WTC11 (cell line): ENCODE measurements at regions not wholly inside any gene's neighbourhood (a gene's known extent, or its start where the extent isn't known, plus 50 kb on each side); places are given as distances from the start of the nearest gene placed in this dataset.

ENCODE experiments used
- ATAC-seq: fragments of 200-7000 bp; cut with Tn5 transposase; 2 replicates; pipeline ENCODE4 v1.10.0; 2021; ENCODE audit warnings: mild to moderate bottlenecking, moderate library complexity
- CTCF ChIA-PET: fragments of 300-600 bp; sonication (Branson Sonifier 250); formaldehyde crosslinking; loops from one replicate; lab custom pipeline; 2021; ENCODE audit warnings: antibody characterized with exemption; lab: Charles Lee
- POLR2A ChIA-PET: fragments of 350-600 bp; sonication (Branson Sonifier 250); formaldehyde crosslinking; loops from one replicate; lab custom pipeline; 2021; ENCODE audit warnings: antibody characterized with exemption; lab: Charles Lee
- DNase-seq: peaks from one replicate; pipeline ENCODE4 v3.0.0; 2021; ENCODE audit warnings: low spot score
- H3K27ac Mint-ChIP-seq: 2 replicates; pipeline ENCODE4 v1.8.0; 2021; ENCODE audit warnings: mixed read lengths
- H3K27me3 Mint-ChIP-seq: 2 replicates; pipeline ENCODE4 v1.8.0; 2021; ENCODE audit warnings: low read depth, mild to moderate bottlenecking, moderate library complexity, mixed read lengths
- H3K36me3 Mint-ChIP-seq: 2 replicates; pipeline ENCODE4 v1.8.0; 2021; ENCODE audit warnings: mixed read lengths
- H3K4me1 Mint-ChIP-seq: 2 replicates; pipeline ENCODE4 v1.8.0; 2022; ENCODE audit warnings: mixed read lengths
- H3K4me3 Mint-ChIP-seq: 2 replicates; pipeline ENCODE4 v1.8.0; 2021; ENCODE audit warnings: mild to moderate bottlenecking, moderate library complexity, mixed read lengths
- H3K9me3 Mint-ChIP-seq: 2 replicates; pipeline ENCODE4 v1.8.0; 2021; ENCODE audit warnings: mixed read lengths
- ATF1 ChIP-seq: sonication (generic); formaldehyde crosslinking; IDR thresholded peaks from 2 replicates; pipeline ENCODE4 v1.8.1; 2023; ENCODE audit warnings: mild to moderate bottlenecking, moderate library complexity, missing genetic modification reagents
- CREB1 ChIP-seq: sonication (generic); formaldehyde crosslinking; IDR thresholded peaks from 2 replicates; pipeline ENCODE4 v1.8.0; 2023; ENCODE audit warnings: mild to moderate bottlenecking, missing genetic modification reagents
- KAT7 ChIP-seq: sonication (generic); formaldehyde crosslinking; IDR thresholded peaks from 2 replicates; pipeline ENCODE4 v1.8.1; 2023; ENCODE audit warnings: missing genetic modification reagents, mild to moderate bottlenecking, borderline replicate concordance
- MYBL2 ChIP-seq: sonication (generic); formaldehyde crosslinking; IDR thresholded peaks from 2 replicates; pipeline ENCODE4 v1.8.1; 2023; ENCODE audit warnings: mild to moderate bottlenecking, moderate library complexity, missing genetic modification reagents
- NR1H2 ChIP-seq: sonication (generic); formaldehyde crosslinking; IDR thresholded peaks from 2 replicates; pipeline ENCODE4 v1.9.0; 2021; ENCODE audit warnings: mild to moderate bottlenecking, moderate library complexity, missing genetic modification reagents
- TP53 ChIP-seq: sonication (generic); formaldehyde crosslinking; IDR thresholded peaks from 2 replicates; pipeline ENCODE4 v1.8.1; 2023; ENCODE audit warnings: mild to moderate bottlenecking, missing genetic modification reagents
- USF2 ChIP-seq: sonication (generic); formaldehyde crosslinking; IDR thresholded peaks from 2 replicates; pipeline ENCODE4 v1.8.1; 2023; ENCODE audit warnings: mild to moderate bottlenecking, missing genetic modification reagents, moderate library complexity
- ZBTB21 ChIP-seq: sonication (generic); formaldehyde crosslinking; IDR thresholded peaks from 2 replicates; pipeline ENCODE4 v1.8.1; 2023; ENCODE audit warnings: mild to moderate bottlenecking, missing genetic modification reagents, borderline replicate concordance
- ZNF138 ChIP-seq: sonication (generic); formaldehyde crosslinking; conservative IDR thresholded peaks from 2 replicates; pipeline ENCODE4 v1.8.1; 2022; ENCODE audit warnings: mild to moderate bottlenecking, moderate library complexity, missing genetic modification reagents
- ZNF263 ChIP-seq: sonication (generic); formaldehyde crosslinking; IDR thresholded peaks from 2 replicates; pipeline ENCODE4 v1.8.1; 2022; ENCODE audit warnings: low read depth, mild to moderate bottlenecking, moderate library complexity, missing genetic modification reagents
- ZNF423 ChIP-seq: fragments of 250-450 bp; sonication (Bioruptor Pico); IDR thresholded peaks from 2 replicates; pipeline ENCODE4 v2.1.2; 2022; ENCODE audit warnings: mild to moderate bottlenecking, moderate library complexity
- TF ChIP-seq, protein P1 (sequence below): sonication (generic); formaldehyde crosslinking; IDR thresholded peaks from 2 replicates; pipeline ENCODE4 v1.8.1; 2023; ENCODE audit warnings: mild to moderate bottlenecking, missing genetic modification reagents, borderline replicate concordance
- TF ChIP-seq, protein P2 (sequence below): sonication (generic); formaldehyde crosslinking; IDR thresholded peaks from 2 replicates; pipeline ENCODE4 v1.8.1; 2022; ENCODE audit warnings: mild to moderate bottlenecking, moderate library complexity, missing genetic modification reagents
- TF ChIP-seq, protein P3 (sequence below): fragments of 250-450 bp; sonication (Bioruptor Pico); IDR thresholded peaks from 2 replicates; pipeline ENCODE4 v1.9.0; 2021; ENCODE audit warnings: mild to moderate bottlenecking
- TF ChIP-seq, protein P4 (sequence below): sonication (generic); formaldehyde crosslinking; IDR thresholded peaks from 2 replicates; pipeline ENCODE4 v1.8.0; 2022; ENCODE audit warnings: mild to moderate bottlenecking, missing genetic modification reagents
- TF ChIP-seq, protein P5 (sequence below): sonication (generic); formaldehyde crosslinking; IDR thresholded peaks from 2 replicates; pipeline ENCODE4 v1.8.1; 2023; ENCODE audit warnings: mild to moderate bottlenecking, missing genetic modification reagents

- TF ChIP-seq, protein P1, sequence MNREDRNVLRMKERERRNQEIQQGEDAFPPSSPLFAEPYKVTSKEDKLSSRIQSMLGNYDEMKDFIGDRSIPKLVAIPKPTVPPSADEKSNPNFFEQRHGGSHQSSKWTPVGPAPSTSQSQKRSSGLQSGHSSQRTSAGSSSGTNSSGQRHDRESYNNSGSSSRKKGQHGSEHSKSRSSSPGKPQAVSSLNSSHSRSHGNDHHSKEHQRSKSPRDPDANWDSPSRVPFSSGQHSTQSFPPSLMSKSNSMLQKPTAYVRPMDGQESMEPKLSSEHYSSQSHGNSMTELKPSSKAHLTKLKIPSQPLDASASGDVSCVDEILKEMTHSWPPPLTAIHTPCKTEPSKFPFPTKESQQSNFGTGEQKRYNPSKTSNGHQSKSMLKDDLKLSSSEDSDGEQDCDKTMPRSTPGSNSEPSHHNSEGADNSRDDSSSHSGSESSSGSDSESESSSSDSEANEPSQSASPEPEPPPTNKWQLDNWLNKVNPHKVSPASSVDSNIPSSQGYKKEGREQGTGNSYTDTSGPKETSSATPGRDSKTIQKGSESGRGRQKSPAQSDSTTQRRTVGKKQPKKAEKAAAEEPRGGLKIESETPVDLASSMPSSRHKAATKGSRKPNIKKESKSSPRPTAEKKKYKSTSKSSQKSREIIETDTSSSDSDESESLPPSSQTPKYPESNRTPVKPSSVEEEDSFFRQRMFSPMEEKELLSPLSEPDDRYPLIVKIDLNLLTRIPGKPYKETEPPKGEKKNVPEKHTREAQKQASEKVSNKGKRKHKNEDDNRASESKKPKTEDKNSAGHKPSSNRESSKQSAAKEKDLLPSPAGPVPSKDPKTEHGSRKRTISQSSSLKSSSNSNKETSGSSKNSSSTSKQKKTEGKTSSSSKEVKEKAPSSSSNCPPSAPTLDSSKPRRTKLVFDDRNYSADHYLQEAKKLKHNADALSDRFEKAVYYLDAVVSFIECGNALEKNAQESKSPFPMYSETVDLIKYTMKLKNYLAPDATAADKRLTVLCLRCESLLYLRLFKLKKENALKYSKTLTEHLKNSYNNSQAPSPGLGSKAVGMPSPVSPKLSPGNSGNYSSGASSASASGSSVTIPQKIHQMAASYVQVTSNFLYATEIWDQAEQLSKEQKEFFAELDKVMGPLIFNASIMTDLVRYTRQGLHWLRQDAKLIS (CRISPR knock-in tag): no peak
- TF ChIP-seq, protein P2, sequence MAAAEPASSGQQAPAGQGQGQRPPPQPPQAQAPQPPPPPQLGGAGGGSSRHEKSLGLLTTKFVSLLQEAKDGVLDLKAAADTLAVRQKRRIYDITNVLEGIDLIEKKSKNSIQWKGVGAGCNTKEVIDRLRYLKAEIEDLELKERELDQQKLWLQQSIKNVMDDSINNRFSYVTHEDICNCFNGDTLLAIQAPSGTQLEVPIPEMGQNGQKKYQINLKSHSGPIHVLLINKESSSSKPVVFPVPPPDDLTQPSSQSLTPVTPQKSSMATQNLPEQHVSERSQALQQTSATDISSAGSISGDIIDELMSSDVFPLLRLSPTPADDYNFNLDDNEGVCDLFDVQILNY (CRISPR knock-in tag): no peak
- TF ChIP-seq ZNF423 (CRISPR knock-in tag) (no peak), MYBL2 (CRISPR knock-in tag) (no peak), ZNF138 (CRISPR knock-in tag) (no peak)
- TF ChIP-seq, protein P3, sequence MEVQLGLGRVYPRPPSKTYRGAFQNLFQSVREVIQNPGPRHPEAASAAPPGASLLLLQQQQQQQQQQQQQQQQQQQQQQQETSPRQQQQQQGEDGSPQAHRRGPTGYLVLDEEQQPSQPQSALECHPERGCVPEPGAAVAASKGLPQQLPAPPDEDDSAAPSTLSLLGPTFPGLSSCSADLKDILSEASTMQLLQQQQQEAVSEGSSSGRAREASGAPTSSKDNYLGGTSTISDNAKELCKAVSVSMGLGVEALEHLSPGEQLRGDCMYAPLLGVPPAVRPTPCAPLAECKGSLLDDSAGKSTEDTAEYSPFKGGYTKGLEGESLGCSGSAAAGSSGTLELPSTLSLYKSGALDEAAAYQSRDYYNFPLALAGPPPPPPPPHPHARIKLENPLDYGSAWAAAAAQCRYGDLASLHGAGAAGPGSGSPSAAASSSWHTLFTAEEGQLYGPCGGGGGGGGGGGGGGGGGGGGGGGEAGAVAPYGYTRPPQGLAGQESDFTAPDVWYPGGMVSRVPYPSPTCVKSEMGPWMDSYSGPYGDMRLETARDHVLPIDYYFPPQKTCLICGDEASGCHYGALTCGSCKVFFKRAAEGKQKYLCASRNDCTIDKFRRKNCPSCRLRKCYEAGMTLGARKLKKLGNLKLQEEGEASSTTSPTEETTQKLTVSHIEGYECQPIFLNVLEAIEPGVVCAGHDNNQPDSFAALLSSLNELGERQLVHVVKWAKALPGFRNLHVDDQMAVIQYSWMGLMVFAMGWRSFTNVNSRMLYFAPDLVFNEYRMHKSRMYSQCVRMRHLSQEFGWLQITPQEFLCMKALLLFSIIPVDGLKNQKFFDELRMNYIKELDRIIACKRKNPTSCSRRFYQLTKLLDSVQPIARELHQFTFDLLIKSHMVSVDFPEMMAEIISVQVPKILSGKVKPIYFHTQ (CRISPR knock-in tag): no peak
Observed at GRCh38 chr2:183533021-183533420, 408.8 kb downstream of the NUP35 start (continued).

GRCh38 chr2:183536290-183536689, 412.0 kb downstream of the NUP35 start:
- Mint-ChIP-seq H3K4me3 (no peak overlapping the region), H3K27me3 (no peaks in the 10 kb centered on the region), H3K4me1 (peaks cover 63% of the 10 kb centered on the region), H3K36me3 (no peaks in the 10 kb centered on the region), H3K9me3 (no peaks in the 10 kb centered on the region), H3K27ac (no peak overlapping the region)
- DNase-seq (no peak), ATAC-seq (no peak; the same call in 1 of the 2 replicates)
- POLR2A ChIA-PET: no interaction called here
- CTCF ChIA-PET: interaction anchor here (0.7 kb wide), 1 partner anchor 362 kb away, joined by 3 read pairs; no protein-coding TSS in a partner anchor
- TF ChIP-seq ZNF263 (CRISPR knock-in tag): no peak
- TF ChIP-seq KAT7 (CRISPR knock-in tag): no peak
- TF ChIP-seq, protein P4, sequence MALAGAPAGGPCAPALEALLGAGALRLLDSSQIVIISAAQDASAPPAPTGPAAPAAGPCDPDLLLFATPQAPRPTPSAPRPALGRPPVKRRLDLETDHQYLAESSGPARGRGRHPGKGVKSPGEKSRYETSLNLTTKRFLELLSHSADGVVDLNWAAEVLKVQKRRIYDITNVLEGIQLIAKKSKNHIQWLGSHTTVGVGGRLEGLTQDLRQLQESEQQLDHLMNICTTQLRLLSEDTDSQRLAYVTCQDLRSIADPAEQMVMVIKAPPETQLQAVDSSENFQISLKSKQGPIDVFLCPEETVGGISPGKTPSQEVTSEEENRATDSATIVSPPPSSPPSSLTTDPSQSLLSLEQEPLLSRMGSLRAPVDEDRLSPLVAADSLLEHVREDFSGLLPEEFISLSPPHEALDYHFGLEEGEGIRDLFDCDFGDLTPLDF (CRISPR knock-in tag): no peak
- TF ChIP-seq, protein P5, sequence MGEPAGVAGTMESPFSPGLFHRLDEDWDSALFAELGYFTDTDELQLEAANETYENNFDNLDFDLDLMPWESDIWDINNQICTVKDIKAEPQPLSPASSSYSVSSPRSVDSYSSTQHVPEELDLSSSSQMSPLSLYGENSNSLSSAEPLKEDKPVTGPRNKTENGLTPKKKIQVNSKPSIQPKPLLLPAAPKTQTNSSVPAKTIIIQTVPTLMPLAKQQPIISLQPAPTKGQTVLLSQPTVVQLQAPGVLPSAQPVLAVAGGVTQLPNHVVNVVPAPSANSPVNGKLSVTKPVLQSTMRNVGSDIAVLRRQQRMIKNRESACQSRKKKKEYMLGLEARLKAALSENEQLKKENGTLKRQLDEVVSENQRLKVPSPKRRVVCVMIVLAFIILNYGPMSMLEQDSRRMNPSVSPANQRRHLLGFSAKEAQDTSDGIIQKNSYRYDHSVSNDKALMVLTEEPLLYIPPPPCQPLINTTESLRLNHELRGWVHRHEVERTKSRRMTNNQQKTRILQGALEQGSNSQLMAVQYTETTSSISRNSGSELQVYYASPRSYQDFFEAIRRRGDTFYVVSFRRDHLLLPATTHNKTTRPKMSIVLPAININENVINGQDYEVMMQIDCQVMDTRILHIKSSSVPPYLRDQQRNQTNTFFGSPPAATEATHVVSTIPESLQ (CRISPR knock-in tag): no peak
- no peak for TF ChIP-seq ZBTB21 (CRISPR knock-in tag)
- TF ChIP-seq ATF1: no peak
- no peak for TF ChIP-seq NR1H2 (CRISPR knock-in tag)
- no peak for TF ChIP-seq TP53 (CRISPR knock-in tag)
- TF ChIP-seq CREB1 (CRISPR knock-in tag): no peak
- TF ChIP-seq, protein P3 (CRISPR knock-in tag): no peak
- no peak for TF ChIP-seq USF2 (CRISPR knock-in tag)
